ENCODE measurements at regions not wholly inside any gene's neighbourhood (a gene's known extent, or its start where the extent isn't known, plus 50 kb on each side); places are given as distances from the start of the nearest gene placed in this dataset.
"Not testable (repeated sequence)": the region's sequence is repeated elsewhere in the genome, so short reads cannot be mapped to it uniquely, and the experiment has no call there.

GRCh38 chr11:122204206-122204605 is 88.2 kb upstream of the BLID start:
- H3K9ac ChIP-seq (ENCODE audit: low read length in 5 of 5) = no peak overlapping the region
- H3K4me1 ChIP-seq (ENCODE audit: control insufficient read depth in 5 of 5, insufficient read depth in 5 of 5, low read length in 5 of 5) = peaks cover 6 to 57% (median 43%) of the 10 kb centered on the region in 5 donors
- H3K4me3 ChIP-seq (ENCODE audit: low read depth in 1 of 5, low read length in 5 of 5) = no peak overlapping the region
- no peaks in the 10 kb centered on the region for H3K36me3 ChIP-seq (ENCODE audit: control insufficient read depth in 5 of 5, insufficient read depth in 5 of 5, low read length in 5 of 5)
- no peaks in the 10 kb centered on the region for H3K27me3 ChIP-seq (ENCODE audit: control insufficient read depth in 5 of 5, insufficient read depth in 4 of 5, low read length in 5 of 5)
- H3K27ac ChIP-seq (ENCODE audit: low read depth, low read length) = no peak overlapping the region
- no peaks in the 10 kb centered on the region for H3K9me3 ChIP-seq (ENCODE audit: control insufficient read depth in 5 of 5, low read length in 5 of 5)

DNA sequence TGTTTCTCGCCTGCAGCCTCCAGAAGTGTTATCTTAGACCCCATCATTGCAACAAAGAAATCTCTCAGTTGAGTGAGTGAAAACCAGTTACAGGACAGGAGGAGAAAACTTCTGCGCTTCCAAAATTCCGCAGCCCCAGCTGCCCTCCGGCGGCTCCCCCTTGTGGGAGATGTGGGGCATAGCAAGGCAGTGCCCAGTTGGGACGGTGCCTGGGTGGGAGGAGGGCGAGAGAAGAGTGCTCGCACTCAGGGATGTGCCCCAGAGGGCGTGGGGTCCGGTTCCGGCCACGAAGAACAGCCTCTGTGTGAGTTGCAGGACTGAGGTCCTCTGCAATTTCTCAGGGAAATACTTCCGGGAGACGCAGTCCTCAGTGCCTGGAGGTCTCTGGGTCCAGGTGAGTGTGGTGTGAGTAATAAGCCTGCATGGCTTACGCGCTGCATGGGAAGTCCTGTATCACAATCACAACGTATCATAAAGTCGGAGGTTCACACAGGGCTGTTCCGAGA is 87.0 kb upstream of the BLID start:
- H3K4me3 ChIP-seq (ENCODE audit: low read depth in 1 of 5, low read length in 5 of 5) = peak overlapping the region; percentile 46 to 71 (median 62)
- H3K9me3 ChIP-seq (ENCODE audit: control insufficient read depth in 5 of 5, low read length in 5 of 5) = no peaks in the 10 kb centered on the region
- no peaks in the 10 kb centered on the region for H3K27me3 ChIP-seq (ENCODE audit: control insufficient read depth in 5 of 5, insufficient read depth in 4 of 5, low read length in 5 of 5)
- peak overlapping the region; percentile 15 for H3K27ac ChIP-seq (ENCODE audit: low read depth, low read length)
- peaks cover 6 to 51% (median 39%) of the 10 kb centered on the region in 5 donors for H3K4me1 ChIP-seq (ENCODE audit: control insufficient read depth in 5 of 5, insufficient read depth in 5 of 5, low read length in 5 of 5)
- no peaks in the 10 kb centered on the region for H3K36me3 ChIP-seq (ENCODE audit: control insufficient read depth in 5 of 5, insufficient read depth in 5 of 5, low read length in 5 of 5)
- H3K9ac ChIP-seq (ENCODE audit: low read length in 5 of 5) = peak overlapping the region in 3 of 5 donors; percentile 19 to 63 (median 43)

DNA sequence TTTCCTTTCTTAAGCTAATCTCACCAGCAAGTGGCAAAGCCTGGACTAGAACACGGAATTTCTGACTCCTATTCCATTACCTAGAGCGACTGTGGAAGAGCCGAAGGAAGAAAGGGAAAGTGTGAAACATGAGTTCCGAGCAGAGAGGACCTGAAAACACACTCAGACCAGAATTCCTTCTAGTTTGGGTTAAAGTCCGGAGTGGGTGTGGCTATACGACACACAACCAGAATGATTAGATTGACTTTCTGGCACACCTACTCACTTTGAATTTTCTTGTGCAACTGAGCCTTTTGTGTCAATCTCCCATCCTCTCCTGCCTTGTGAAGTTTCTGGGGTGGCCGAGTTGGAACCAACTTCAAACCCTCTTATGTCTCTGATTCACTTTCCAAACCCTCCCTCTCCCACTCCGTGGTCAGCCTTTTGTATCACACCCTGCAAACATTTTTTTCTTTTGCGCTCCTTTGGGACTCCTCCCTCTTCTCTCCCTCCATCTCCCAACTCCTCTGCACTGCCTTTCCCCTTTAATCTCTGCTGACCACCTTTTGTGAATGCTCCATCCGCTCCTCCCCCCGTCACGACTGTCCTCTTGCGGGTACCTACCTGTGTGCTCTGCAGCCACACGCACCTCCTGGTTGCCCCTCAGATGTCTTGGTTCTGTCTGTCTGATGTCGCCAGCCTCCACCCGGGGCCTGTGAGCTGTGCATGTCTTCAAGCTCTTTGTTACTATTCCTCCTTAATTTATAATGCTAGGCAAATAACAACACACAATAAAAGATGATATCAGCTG is 86.3 kb upstream of the BLID start:
- Histone ChIP-seq H3K27me3 (ENCODE audit: control insufficient read depth in 5 of 5, insufficient read depth in 4 of 5, low read length in 5 of 5) (no peaks in the 10 kb centered on the region), H3K27ac (ENCODE audit: low read depth, low read length) (peak overlapping the region; percentile 15), H3K4me1 (ENCODE audit: control insufficient read depth in 5 of 5, insufficient read depth in 5 of 5, low read length in 5 of 5) (peaks cover 3 to 46% (median 32%) of the 10 kb centered on the region in 5 donors), H3K9me3 (ENCODE audit: control insufficient read depth in 5 of 5, low read length in 5 of 5) (no peaks in the 10 kb centered on the region), H3K36me3 (ENCODE audit: control insufficient read depth in 5 of 5, insufficient read depth in 5 of 5, low read length in 5 of 5) (no peaks in the 10 kb centered on the region), H3K9ac (ENCODE audit: low read length in 5 of 5) (peak overlapping the region in 3 of 5 donors; percentile 40 to 63 (median 43)), H3K4me3 (ENCODE audit: low read depth in 1 of 5, low read length in 5 of 5) (peak overlapping the region; percentile 46 to 71 (median 62))

DNA sequence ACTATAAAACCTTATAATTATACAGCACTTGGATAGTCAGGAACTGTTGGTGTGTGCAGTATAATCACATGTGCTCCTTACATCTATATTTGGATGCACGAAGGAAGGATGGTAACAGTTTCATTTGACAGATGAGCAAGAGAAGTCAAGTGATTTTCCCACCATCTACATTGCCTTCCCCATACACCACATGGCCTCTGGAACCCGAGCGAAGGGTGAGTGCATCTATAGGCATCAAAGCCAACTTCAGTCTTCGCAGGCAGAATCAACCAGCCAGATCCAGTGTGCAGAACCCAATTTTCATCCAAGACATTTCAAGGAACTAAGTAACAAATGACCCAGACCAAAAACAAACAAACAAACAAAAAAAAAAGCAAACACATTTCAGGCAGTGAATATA is 85.1 kb upstream of the BLID start:
- H3K9me3 ChIP-seq (ENCODE audit: control insufficient read depth in 5 of 5, low read length in 5 of 5) = no peaks in the 10 kb centered on the region
- no peak overlapping the region for H3K27ac ChIP-seq (ENCODE audit: low read depth, low read length)
- no peaks in the 10 kb centered on the region for H3K27me3 ChIP-seq (ENCODE audit: control insufficient read depth in 5 of 5, insufficient read depth in 4 of 5, low read length in 5 of 5)
- H3K9ac ChIP-seq (ENCODE audit: low read length in 5 of 5) = no peak overlapping the region
- peaks cover 0 to 36% (median 25%) of the 10 kb centered on the region in 5 donors for H3K4me1 ChIP-seq (ENCODE audit: control insufficient read depth in 5 of 5, insufficient read depth in 5 of 5, low read length in 5 of 5)
- no peaks in the 10 kb centered on the region for H3K36me3 ChIP-seq (ENCODE audit: control insufficient read depth in 5 of 5, insufficient read depth in 5 of 5, low read length in 5 of 5)
- H3K4me3 ChIP-seq (ENCODE audit: low read depth in 1 of 5, low read length in 5 of 5) = peak overlapping the region in 1 of 5 donors; percentile 8

DNA sequence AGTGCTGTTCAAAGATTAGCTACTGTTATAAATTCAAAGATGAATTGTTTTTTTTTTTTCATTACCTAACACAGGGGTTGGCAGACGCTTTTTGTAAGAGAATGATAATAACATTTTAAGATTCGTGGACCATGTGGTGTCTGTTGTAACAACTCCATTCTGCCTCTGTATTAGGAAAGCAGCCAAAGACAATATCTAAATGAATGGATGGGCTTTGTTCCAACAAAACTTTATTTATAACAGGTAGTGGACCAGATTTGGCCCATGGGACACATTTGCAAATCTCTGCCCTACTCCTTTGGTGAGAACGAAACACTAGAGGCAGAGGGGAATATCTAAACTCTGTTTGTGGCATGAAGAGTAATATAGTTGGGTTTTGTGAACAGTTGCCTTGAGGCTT is 83.6 kb upstream of the BLID start:
- no peaks in the 10 kb centered on the region for H3K36me3 ChIP-seq (ENCODE audit: control insufficient read depth in 5 of 5, insufficient read depth in 5 of 5, low read length in 5 of 5)
- no peak overlapping the region for H3K4me3 ChIP-seq (ENCODE audit: low read depth in 1 of 5, low read length in 5 of 5)
- H3K9ac ChIP-seq (ENCODE audit: low read length in 5 of 5) = no peak overlapping the region
- H3K4me1 ChIP-seq (ENCODE audit: control insufficient read depth in 5 of 5, insufficient read depth in 5 of 5, low read length in 5 of 5) = peaks cover 0 to 25% (median 22%) of the 10 kb centered on the region in 5 donors
- H3K27ac ChIP-seq (ENCODE audit: low read depth, low read length) = no peak overlapping the region
- H3K9me3 ChIP-seq (ENCODE audit: control insufficient read depth in 5 of 5, low read length in 5 of 5) = no peaks in the 10 kb centered on the region
- no peaks in the 10 kb centered on the region for H3K27me3 ChIP-seq (ENCODE audit: control insufficient read depth in 5 of 5, insufficient read depth in 4 of 5, low read length in 5 of 5)

GRCh38 chr11:122198291-122198983 is 82.4 kb upstream of the BLID start:
- no peak overlapping the region for H3K27ac ChIP-seq (ENCODE audit: low read depth, low read length)
- no peak overlapping the region for H3K9ac ChIP-seq (ENCODE audit: low read length in 5 of 5)
- H3K9me3 ChIP-seq (ENCODE audit: control insufficient read depth in 5 of 5, low read length in 5 of 5) = no peaks in the 10 kb centered on the region
- no peak overlapping the region for H3K4me3 ChIP-seq (ENCODE audit: low read depth in 1 of 5, low read length in 5 of 5)
- peaks cover 0 to 24% (median 21%) of the 10 kb centered on the region in 5 donors for H3K4me1 ChIP-seq (ENCODE audit: control insufficient read depth in 5 of 5, insufficient read depth in 5 of 5, low read length in 5 of 5)
- H3K36me3 ChIP-seq (ENCODE audit: control insufficient read depth in 5 of 5, insufficient read depth in 5 of 5, low read length in 5 of 5) = no peaks in the 10 kb centered on the region
- H3K27me3 ChIP-seq (ENCODE audit: control insufficient read depth in 5 of 5, insufficient read depth in 4 of 5, low read length in 5 of 5) = no peaks in the 10 kb centered on the region

- H3K27me3 ChIP-seq (ENCODE audit: control insufficient read depth in 5 of 5, insufficient read depth in 4 of 5, low read length in 5 of 5) = no peaks in the 10 kb centered on the region
- no peaks in the 10 kb centered on the region for H3K9me3 ChIP-seq (ENCODE audit: control insufficient read depth in 5 of 5, low read length in 5 of 5)
- H3K36me3 ChIP-seq (ENCODE audit: control insufficient read depth in 5 of 5, insufficient read depth in 5 of 5, low read length in 5 of 5) = no peaks in the 10 kb centered on the region
- H3K9ac ChIP-seq (ENCODE audit: low read length in 5 of 5) = no peak overlapping the region
- no peak overlapping the region for H3K27ac ChIP-seq (ENCODE audit: low read depth, low read length)
- H3K4me1 ChIP-seq (ENCODE audit: control insufficient read depth in 5 of 5, insufficient read depth in 5 of 5, low read length in 5 of 5) = peaks cover 0 to 21% (median 15%) of the 10 kb centered on the region in 5 donors
- H3K4me3 ChIP-seq (ENCODE audit: low read depth in 1 of 5, low read length in 5 of 5) = no peak overlapping the region
Measured at GRCh38 chr11:122197066-122197987, 81.3 kb upstream of the BLID start.

- no peak overlapping the region for H3K9ac ChIP-seq (ENCODE audit: low read length in 5 of 5)
- no peaks in the 10 kb centered on the region for H3K27me3 ChIP-seq (ENCODE audit: control insufficient read depth in 5 of 5, insufficient read depth in 4 of 5, low read length in 5 of 5)
- no peak overlapping the region for H3K27ac ChIP-seq (ENCODE audit: low read depth, low read length)
- H3K4me1 ChIP-seq (ENCODE audit: control insufficient read depth in 5 of 5, insufficient read depth in 5 of 5, low read length in 5 of 5) = peaks cover 0 to 12% (median 7%) of the 10 kb centered on the region in 5 donors
- no peak overlapping the region for H3K4me3 ChIP-seq (ENCODE audit: low read depth in 1 of 5, low read length in 5 of 5)
- H3K36me3 ChIP-seq (ENCODE audit: control insufficient read depth in 5 of 5, insufficient read depth in 5 of 5, low read length in 5 of 5) = no peaks in the 10 kb centered on the region
- H3K9me3 ChIP-seq (ENCODE audit: control insufficient read depth in 5 of 5, low read length in 5 of 5) = no peaks in the 10 kb centered on the region
Measured at GRCh38 chr11:122195790-122196189, 79.8 kb upstream of the BLID start.

GRCh38 chr11:122193881-122194480 is 78.0 kb upstream of the BLID start:
- not testable (repeated sequence) for H3K27ac ChIP-seq (ENCODE audit: low read depth, low read length); H3K9ac ChIP-seq (ENCODE audit: low read length in 5 of 5)

More at GRCh38 chr11:122193881-122194480, 78.0 kb upstream of the BLID start:
- H3K27me3 ChIP-seq (ENCODE audit: control insufficient read depth in 5 of 5, insufficient read depth in 4 of 5, low read length in 5 of 5); H3K9me3 ChIP-seq (ENCODE audit: control insufficient read depth in 5 of 5, low read length in 5 of 5); H3K36me3 ChIP-seq (ENCODE audit: control insufficient read depth in 5 of 5, insufficient read depth in 5 of 5, low read length in 5 of 5); H3K4me3 ChIP-seq (ENCODE audit: low read depth in 1 of 5, low read length in 5 of 5): not testable (repeated sequence)
- peaks cover 0 to 12% (median 4%) of the 10 kb centered on the region in 5 donors for H3K4me1 ChIP-seq (ENCODE audit: control insufficient read depth in 5 of 5, insufficient read depth in 5 of 5, low read length in 5 of 5)
